HFFc6 (cell line): ENCODE measurements at regions not wholly inside any gene's neighbourhood (a gene's known extent, or its start where the extent isn't known, plus 50 kb on each side); places are given as distances from the start of the nearest gene placed in this dataset.

ENCODE experiments used
- DNase-seq: peaks from one replicate; pipeline ENCODE4 v3.0.0-alpha.2; 2018
- H3K27ac Mint-ChIP-seq: 2 replicates; pipeline ENCODE4 v1.8.0; 2020; ENCODE audit warnings: mild to moderate bottlenecking, mixed read lengths
- H3K27me3 Mint-ChIP-seq: 2 replicates; pipeline ENCODE4 v1.8.0; 2021; ENCODE audit warnings: mild to moderate bottlenecking, moderate library complexity, mixed read lengths; ENCODE audit not compliant: insufficient read depth
- H3K36me3 Mint-ChIP-seq: 2 replicates; pipeline ENCODE4 v1.8.0; 2021; ENCODE audit warnings: low read depth, mixed read lengths
- H3K4me1 Mint-ChIP-seq: 2 replicates; pipeline ENCODE4 v1.8.0; 2020; ENCODE audit warnings: low read depth, mixed read lengths
- H3K4me3 Mint-ChIP-seq: 2 replicates; pipeline ENCODE4 v1.8.0; 2020; ENCODE audit warnings: mild to moderate bottlenecking, moderate library complexity, mixed read lengths
- H3K9me3 Mint-ChIP-seq: 2 replicates; pipeline ENCODE4 v1.8.0; 2020; ENCODE audit warnings: mild to moderate bottlenecking, mixed read lengths
- CTCF ChIP-seq: fragments of 200-600 bp; sonication (generic); IDR thresholded peaks from 2 replicates; pipeline ENCODE4 v1.5.0; 2021; ENCODE audit warnings: antibody characterized with exemption, mild to moderate bottlenecking

GRCh38 chr2:118699447-118700175 is 147.8 kb downstream of the EN1 start:
- Mint-ChIP-seq H3K4me3 (no peak overlapping the region), H3K9me3 (no peaks in the 10 kb centered on the region), H3K27ac (no peak overlapping the region), H3K36me3 (no peaks in the 10 kb centered on the region), H3K4me1 (peaks cover 7% of the 10 kb centered on the region), H3K27me3 (peaks cover 8% of the 10 kb centered on the region; the same call in 1 of the 2 replicates)
- no peak for DNase-seq
- no peak for TF ChIP-seq CTCF

GRCh38 chr2:118698564-118698963 is 148.9 kb downstream of the EN1 start:
- Mint-ChIP-seq H3K4me3 (no peak overlapping the region), H3K27me3 (peaks cover 8% of the 10 kb centered on the region; the same call in 1 of the 2 replicates), H3K9me3 (no peaks in the 10 kb centered on the region), H3K36me3 (no peaks in the 10 kb centered on the region), H3K27ac (no peak overlapping the region), H3K4me1 (peaks cover 7% of the 10 kb centered on the region)
- no peak for TF ChIP-seq CTCF
- no peak for DNase-seq

- no peak overlapping the region for H3K27ac Mint-ChIP-seq
- H3K4me3 Mint-ChIP-seq, result no peak overlapping the region
- DNase-seq, result peak; percentile 14
- H3K27me3 Mint-ChIP-seq, result peaks cover 9% of the 10 kb centered on the region; the same call in 1 of the 2 replicates
- H3K4me1 Mint-ChIP-seq, result peaks cover 7% of the 10 kb centered on the region
- no peak for TF ChIP-seq CTCF
- no peaks in the 10 kb centered on the region for H3K36me3 Mint-ChIP-seq
- H3K9me3 Mint-ChIP-seq, result no peaks in the 10 kb centered on the region; the same call in 1 of the 2 replicates
Measured at GRCh38 chr2:118697781-118698180, 149.7 kb downstream of the EN1 start.

GRCh38 chr2:118696786-118697465 is 150.5 kb downstream of the EN1 start:
- Mint-ChIP-seq H3K36me3 (no peaks in the 10 kb centered on the region), H3K4me3 (no peak overlapping the region), H3K27ac (no peak overlapping the region)

GRCh38 chr2:118693287-118693822 is 154.1 kb downstream of the EN1 start:
- Mint-ChIP-seq H3K4me1 (peaks cover 7% of the 10 kb centered on the region), H3K9me3 (peaks cover 9% of the 10 kb centered on the region; the same call in 1 of the 2 replicates), H3K27ac (no peak overlapping the region), H3K36me3 (peaks cover 8% of the 10 kb centered on the region; the same call in 1 of the 2 replicates), H3K27me3 (peaks cover 15% of the 10 kb centered on the region; the same call in 1 of the 2 replicates), H3K4me3 (no peak overlapping the region)
- no peak for DNase-seq
- no peak for TF ChIP-seq CTCF

More at GRCh38 chr2:118696786-118697465, 150.5 kb downstream of the EN1 start:
- Mint-ChIP-seq H3K4me1 (peaks cover 7% of the 10 kb centered on the region), H3K9me3 (no peaks in the 10 kb centered on the region; the same call in 1 of the 2 replicates), H3K27me3 (peaks cover 11% of the 10 kb centered on the region; the same call in 1 of the 2 replicates)
- TF ChIP-seq CTCF, result no peak
- no peak for DNase-seq
